Lower lobe of right lung (tissue), 2 donors: ENCODE measurements at regions not wholly inside any gene's neighbourhood (a gene's known extent, or its start where the extent isn't known, plus 50 kb on each side); places are given as distances from the start of the nearest gene placed in this dataset.
A peak's percentile ranks its signal among the peaks of the same experiment; 100 is the strongest.

Experiments
- ATAC-seq, 2 donors: fragments of 200-7000 bp; cut with Tn5 transposase; one replicate each; pipeline ENCODE4 v1.9.1; 2020 to 2022; ENCODE audit warnings: mild to moderate bottlenecking in 2 of 2, moderate library complexity in 2 of 2
- DNase-seq: peaks from one replicate; pipeline ENCODE4 v3.0.0-alpha.2; 2020
- H3K27ac ChIP-seq: fragments of 200-600 bp; one replicate; pipeline ENCODE4 v1.8.0; 2022
- H3K27me3 ChIP-seq: fragments of 200-600 bp; one replicate; pipeline ENCODE4 v1.8.0; 2022; ENCODE audit warnings: low read depth
- H3K36me3 ChIP-seq: fragments of 200-600 bp; one replicate; pipeline ENCODE4 v1.8.0; 2022; ENCODE audit warnings: mild to moderate bottlenecking
- H3K4me1 ChIP-seq: fragments of 200-600 bp; one replicate; pipeline ENCODE4 v1.8.0; 2022
- H3K4me3 ChIP-seq: fragments of 200-600 bp; one replicate; pipeline ENCODE4 v1.8.0; 2022; ENCODE audit warnings: mild to moderate bottlenecking
- H3K9me3 ChIP-seq: fragments of 200-600 bp; one replicate; pipeline ENCODE4 v1.8.0; 2022
- CTCF ChIP-seq: fragments of 200-600 bp; IDR thresholded peaks from one replicate; pipeline ENCODE4 v1.8.0; 2022; ENCODE audit warnings: antibody characterized with exemption, mild to moderate bottlenecking
- intact Hi-C: fragments of 100-400 bp; cut with DNase I; formaldehyde crosslinking; loops from one replicate; pipeline ENCODE4 v1.11.0; 2022
- donor health status: DM: no; HTN: yes; CAD: no; lungs with severe emphysema.

- no peak for TF ChIP-seq CTCF
- Histone ChIP-seq H3K4me3 (no peak overlapping the region), H3K4me1 (no peaks in the 10 kb centered on the region), H3K36me3 (no peaks in the 10 kb centered on the region), H3K9me3 (no peaks in the 10 kb centered on the region), H3K27ac (no peak overlapping the region), H3K27me3 (no peaks in the 10 kb centered on the region)
- intact Hi-C loops = no loop called here
- ATAC-seq = no peak
- no peak for DNase-seq
Observed at GRCh38 chr2:2808551-2809058, 477.5 kb upstream of the MYT1L start.

- intact Hi-C loops = no loop called here
- Histone ChIP-seq H3K36me3 (no peaks in the 10 kb centered on the region), H3K4me3 (no peak overlapping the region), H3K4me1 (no peaks in the 10 kb centered on the region), H3K27me3 (no peaks in the 10 kb centered on the region), H3K27ac (no peak overlapping the region), H3K9me3 (no peaks in the 10 kb centered on the region)
- ATAC-seq (no peak), DNase-seq (no peak)
- no peak for TF ChIP-seq CTCF
Observed at GRCh38 chr2:2806711-2807110, 475.6 kb upstream of the MYT1L start.

GRCh38 chr2:2805263-2805662 lies 474.2 kb upstream of the MYT1L start:
- no peak for TF ChIP-seq CTCF
- no peak overlapping the region for H3K4me3 ChIP-seq
- H3K27ac ChIP-seq = no peak overlapping the region
- no peaks in the 10 kb centered on the region for H3K4me1 ChIP-seq
- H3K9me3 ChIP-seq = no peaks in the 10 kb centered on the region
- H3K27me3 ChIP-seq = no peaks in the 10 kb centered on the region
- H3K36me3 ChIP-seq = no peaks in the 10 kb centered on the region
- ATAC-seq (no peak), DNase-seq (no peak)
- intact Hi-C loops = no loop called here

GRCh38 chr2:2804528-2804927 lies 473.5 kb upstream of the MYT1L start:
- TF ChIP-seq CTCF = no peak
- DNase-seq (no peak), ATAC-seq (peak in 1 of 2 donors; percentile 15)
- no peak overlapping the region for H3K4me3 ChIP-seq
- intact Hi-C loops = no loop called here
- no peak overlapping the region for H3K27ac ChIP-seq
- no peaks in the 10 kb centered on the region for H3K4me1 ChIP-seq
- no peaks in the 10 kb centered on the region for H3K36me3 ChIP-seq
- no peaks in the 10 kb centered on the region for H3K9me3 ChIP-seq
- H3K27me3 ChIP-seq = no peaks in the 10 kb centered on the region

GRCh38 chr2:2801458-2801857 lies 470.4 kb upstream of the MYT1L start:
- no peaks in the 10 kb centered on the region for H3K9me3 ChIP-seq
- intact Hi-C loops = no loop called here

More at GRCh38 chr2:2801458-2801857, 470.4 kb upstream of the MYT1L start:
- Histone ChIP-seq H3K4me3 (no peak overlapping the region), H3K36me3 (no peaks in the 10 kb centered on the region), H3K27ac (no peak overlapping the region), H3K4me1 (no peaks in the 10 kb centered on the region), H3K27me3 (no peaks in the 10 kb centered on the region)
- no peak for DNase-seq
- no peak for TF ChIP-seq CTCF
- no peak for ATAC-seq
